T-helper 2 cell treated with Interferon-gamma antibody and Interleukin-4, amounts not matched to agents 5 μg/mL and 100 μg/mL, for 36 hours (primary cell): ENCODE measurements at regions not wholly inside any gene's neighbourhood (a gene's known extent, or its start where the extent isn't known, plus 50 kb on each side); places are given as distances from the start of the nearest gene placed in this dataset.
"Not testable (repeated sequence)": the region's sequence is repeated elsewhere in the genome, so short reads cannot be mapped to it uniquely, and the experiment has no call there.

ENCODE experiments used
- DNase-seq: peaks from one replicate; pipeline ENCODE4 v3.0.0; 2021; ENCODE audit warnings: low spot score
- H3K27ac Mint-ChIP-seq: one replicate; pipeline ENCODE4 v1.8.0; 2021; ENCODE audit warnings: mild to moderate bottlenecking, mixed read lengths
- H3K27me3 Mint-ChIP-seq: one replicate; pipeline ENCODE4 v1.8.0; 2021; ENCODE audit warnings: low read depth, mixed read lengths
- H3K36me3 Mint-ChIP-seq: one replicate; pipeline ENCODE4 v1.8.0; 2021; ENCODE audit warnings: low read depth, mixed read lengths
- H3K4me1 Mint-ChIP-seq: one replicate; pipeline ENCODE4 v1.8.0; 2021; ENCODE audit warnings: low read depth, mixed read lengths
- H3K4me3 Mint-ChIP-seq: one replicate; pipeline ENCODE4 v1.8.0; 2022; ENCODE audit warnings: mild to moderate bottlenecking, moderate library complexity, mixed read lengths
- H3K9me3 Mint-ChIP-seq: one replicate; pipeline ENCODE4 v1.8.0; 2021; ENCODE audit warnings: mixed read lengths

DNA sequence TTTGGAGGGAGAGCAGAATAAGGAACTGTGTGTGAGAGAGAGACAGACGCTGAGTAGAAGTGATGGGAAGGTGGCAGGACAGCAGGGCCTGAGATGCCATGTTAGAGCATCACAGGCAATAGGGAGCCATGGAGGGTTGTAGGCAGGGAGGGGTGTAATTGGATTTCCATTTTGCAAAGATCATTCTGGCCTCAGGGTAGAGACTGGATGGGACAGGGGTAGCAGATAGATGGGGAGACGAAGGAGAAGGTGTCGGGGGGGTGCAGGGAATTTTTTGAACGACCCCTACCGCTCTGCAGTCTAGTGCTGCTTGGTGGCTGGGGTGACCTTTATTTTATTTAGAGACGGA, 106.4 kb downstream of the CRLF3 start:
- not testable (repeated sequence) for H3K4me1 Mint-ChIP-seq, H3K4me3 Mint-ChIP-seq, DNase-seq, H3K27me3 Mint-ChIP-seq, H3K27ac Mint-ChIP-seq, H3K9me3 Mint-ChIP-seq, H3K36me3 Mint-ChIP-seq

DNA sequence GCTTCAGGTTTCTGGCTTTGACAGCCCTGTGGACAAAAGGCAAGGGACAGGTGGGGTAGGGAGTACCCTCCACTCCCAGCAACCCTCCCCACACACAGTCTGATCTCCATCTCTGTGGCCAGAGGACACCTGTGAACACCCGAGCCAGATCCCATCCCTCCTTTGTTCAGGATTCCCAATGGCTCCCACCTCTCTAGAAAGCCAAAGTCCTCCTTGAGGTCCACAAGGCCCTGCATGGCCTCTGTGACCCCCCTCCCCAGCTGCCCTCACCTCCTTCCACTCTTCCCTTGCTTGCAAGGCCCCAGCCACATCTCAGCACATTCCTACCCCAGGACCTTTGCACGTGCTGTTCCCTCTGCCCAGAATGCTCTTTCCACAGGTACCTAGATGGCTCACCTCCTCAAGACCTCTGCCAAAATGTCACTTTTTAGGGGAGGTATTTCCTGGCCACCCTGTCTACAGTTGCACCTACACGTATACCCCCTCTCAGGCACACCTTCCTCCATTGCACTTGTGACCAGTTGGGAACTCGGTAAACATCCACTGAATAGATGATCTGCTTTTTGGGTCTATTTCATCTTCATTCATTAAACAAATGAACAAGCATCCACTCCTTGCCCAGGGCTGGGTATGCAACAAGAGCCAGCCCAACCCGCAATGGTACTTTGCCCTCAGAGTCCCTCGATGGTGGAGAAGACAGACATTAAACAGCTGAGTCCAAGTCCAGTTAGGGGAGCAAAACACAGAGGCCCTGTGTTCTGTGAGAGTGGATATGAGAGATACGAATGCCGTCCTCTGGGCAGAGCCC, 107.0 kb downstream of the CRLF3 start:
- H3K27ac Mint-ChIP-seq: no peak overlapping the region
- no peak overlapping the region for H3K4me3 Mint-ChIP-seq
- H3K27me3 Mint-ChIP-seq: peaks cover 3% of the 10 kb centered on the region
- H3K9me3 Mint-ChIP-seq: no peaks in the 10 kb centered on the region
- DNase-seq: no peak
- peaks cover 6% of the 10 kb centered on the region for H3K4me1 Mint-ChIP-seq
- H3K36me3 Mint-ChIP-seq: no peaks in the 10 kb centered on the region

DNA sequence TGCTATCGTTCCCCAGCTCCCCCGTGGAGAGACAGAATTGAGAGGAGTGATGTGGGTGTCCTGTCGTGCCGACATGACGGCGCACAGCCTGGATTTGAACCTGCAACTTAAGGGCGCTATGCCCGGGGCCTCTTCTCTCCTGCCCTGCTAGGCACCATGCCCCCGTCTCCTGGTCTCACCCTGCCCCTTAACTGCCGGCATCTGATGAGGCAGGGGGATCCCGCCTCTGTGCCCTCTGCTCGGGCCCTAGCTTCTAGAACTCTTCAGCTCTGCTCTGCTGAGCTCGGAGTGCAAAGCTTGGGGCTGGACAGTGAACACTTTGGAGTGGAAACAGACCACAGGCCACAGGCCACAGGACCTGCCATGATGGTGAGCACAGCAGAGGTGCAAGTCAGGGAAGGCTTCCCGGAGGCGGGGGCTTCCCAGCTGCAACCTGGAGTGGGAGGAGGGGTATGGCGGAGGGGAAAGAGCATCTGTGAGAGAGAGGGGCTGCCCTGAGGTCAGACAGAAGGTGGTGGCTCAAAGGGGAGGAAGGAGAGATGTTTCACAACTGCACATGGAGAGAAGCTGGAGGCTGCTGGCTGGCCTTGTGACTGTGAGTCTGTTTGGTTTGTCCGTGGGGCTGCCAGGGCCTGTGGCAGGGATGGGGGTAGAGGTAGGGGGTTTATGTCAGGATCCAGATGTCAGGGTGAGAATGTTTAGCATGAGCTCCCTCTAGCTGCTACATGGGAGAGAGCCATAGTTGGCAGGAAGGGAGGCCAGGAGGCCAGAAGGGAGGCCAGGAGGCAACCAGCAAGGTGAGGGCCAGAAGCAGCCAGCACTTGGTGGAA, 107.8 kb downstream of the CRLF3 start:
- Mint-ChIP-seq H3K36me3 (no peaks in the 10 kb centered on the region), H3K9me3 (no peaks in the 10 kb centered on the region), H3K27ac (no peak overlapping the region), H3K27me3 (peaks cover 5% of the 10 kb centered on the region), H3K4me3 (no peak overlapping the region), H3K4me1 (peaks cover 6% of the 10 kb centered on the region)
- DNase-seq: no peak

DNA sequence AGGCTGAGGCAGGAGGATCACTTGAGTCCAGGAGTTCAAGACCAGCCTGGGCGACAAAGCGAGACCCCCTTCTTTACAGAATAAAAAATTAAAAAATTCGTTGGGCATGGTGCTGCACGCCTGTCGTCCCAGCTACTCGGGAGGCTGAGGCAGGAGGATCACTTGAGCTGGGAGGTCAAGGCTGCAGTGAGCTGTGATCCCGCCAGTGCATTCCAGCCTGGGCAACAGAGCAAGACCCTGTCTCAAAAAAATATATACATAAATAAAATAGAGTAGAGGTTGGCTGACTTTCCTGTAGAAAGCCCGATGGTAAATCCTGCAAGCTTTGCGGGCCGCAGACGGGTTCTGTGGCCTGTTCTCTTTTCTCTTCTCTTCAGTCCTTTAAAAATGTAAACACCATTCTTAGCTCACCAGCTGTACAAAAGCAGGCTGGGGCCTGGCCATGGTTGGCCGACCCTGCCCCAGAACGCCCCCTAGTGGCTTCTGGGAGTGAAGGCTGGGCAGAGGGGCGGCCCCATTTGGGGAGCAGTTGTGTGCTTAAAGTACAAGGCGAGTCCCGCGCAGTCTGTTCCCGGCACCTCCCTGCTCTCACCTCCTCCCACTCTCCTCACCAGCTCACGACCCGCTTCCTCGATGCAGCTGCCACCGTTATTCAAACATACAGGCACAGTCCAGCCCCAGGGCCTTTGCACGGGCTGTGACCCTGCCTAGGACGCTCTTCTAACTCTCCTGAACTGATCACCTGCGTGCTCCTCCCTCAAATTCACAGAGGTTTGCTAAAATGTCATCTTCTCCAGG, 109.5 kb downstream of the CRLF3 start:
- not testable (repeated sequence) for H3K9me3 Mint-ChIP-seq, H3K4me3 Mint-ChIP-seq, H3K36me3 Mint-ChIP-seq, H3K27ac Mint-ChIP-seq
- H3K27me3 Mint-ChIP-seq: peaks cover 21% of the 10 kb centered on the region
- H3K4me1 Mint-ChIP-seq: peaks cover 11% of the 10 kb centered on the region
- DNase-seq: peak; percentile 43

DNA sequence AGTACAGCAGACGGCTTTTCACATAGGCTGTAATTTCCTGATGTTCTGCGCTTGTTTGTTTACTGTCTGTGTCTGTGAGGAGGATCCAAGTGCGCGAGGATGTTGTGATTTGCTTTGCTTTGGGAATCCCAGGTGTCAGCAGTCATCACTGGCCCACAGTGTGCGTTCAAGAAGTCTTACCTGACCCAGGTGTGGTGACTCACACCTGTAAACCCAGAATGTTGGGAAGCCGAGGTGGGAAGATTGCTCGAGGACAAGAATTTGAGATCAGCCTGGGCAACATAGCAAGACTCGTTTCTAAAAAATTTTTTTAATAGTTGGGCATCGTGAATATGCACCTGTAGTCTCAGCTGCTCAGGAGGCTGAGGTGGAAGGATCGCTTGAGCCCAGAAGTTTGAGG, 110.7 kb downstream of the CRLF3 start:
- not testable (repeated sequence) for H3K4me1 Mint-ChIP-seq, H3K27ac Mint-ChIP-seq, H3K36me3 Mint-ChIP-seq, H3K9me3 Mint-ChIP-seq, H3K4me3 Mint-ChIP-seq, DNase-seq
- H3K27me3 Mint-ChIP-seq: peaks cover 22% of the 10 kb centered on the region

DNA sequence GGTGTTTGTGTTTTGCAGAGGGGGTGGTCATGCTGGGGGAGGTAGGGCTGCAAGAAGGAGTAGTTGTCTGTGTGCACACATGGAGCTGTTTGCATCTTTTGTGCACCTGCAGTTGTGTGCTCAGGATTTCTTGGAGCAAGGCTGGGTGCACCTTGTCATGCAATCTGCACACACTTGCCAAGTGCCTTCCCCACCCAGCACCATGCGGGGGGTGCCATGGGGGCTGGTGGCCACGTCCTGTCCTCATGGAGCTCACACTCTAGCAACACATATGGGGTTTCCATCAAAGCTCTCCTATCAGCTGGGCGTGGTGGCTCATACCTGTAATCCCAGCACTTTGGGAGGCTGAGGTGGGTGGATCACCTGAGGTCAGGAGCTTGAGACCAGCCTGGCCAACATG, 111.6 kb downstream of the CRLF3 start:
- H3K9me3 Mint-ChIP-seq, H3K27ac Mint-ChIP-seq, H3K36me3 Mint-ChIP-seq, DNase-seq, H3K4me3 Mint-ChIP-seq: not testable (repeated sequence)
- H3K4me1 Mint-ChIP-seq: peaks cover 14% of the 10 kb centered on the region
- peaks cover 30% of the 10 kb centered on the region for H3K27me3 Mint-ChIP-seq

DNA sequence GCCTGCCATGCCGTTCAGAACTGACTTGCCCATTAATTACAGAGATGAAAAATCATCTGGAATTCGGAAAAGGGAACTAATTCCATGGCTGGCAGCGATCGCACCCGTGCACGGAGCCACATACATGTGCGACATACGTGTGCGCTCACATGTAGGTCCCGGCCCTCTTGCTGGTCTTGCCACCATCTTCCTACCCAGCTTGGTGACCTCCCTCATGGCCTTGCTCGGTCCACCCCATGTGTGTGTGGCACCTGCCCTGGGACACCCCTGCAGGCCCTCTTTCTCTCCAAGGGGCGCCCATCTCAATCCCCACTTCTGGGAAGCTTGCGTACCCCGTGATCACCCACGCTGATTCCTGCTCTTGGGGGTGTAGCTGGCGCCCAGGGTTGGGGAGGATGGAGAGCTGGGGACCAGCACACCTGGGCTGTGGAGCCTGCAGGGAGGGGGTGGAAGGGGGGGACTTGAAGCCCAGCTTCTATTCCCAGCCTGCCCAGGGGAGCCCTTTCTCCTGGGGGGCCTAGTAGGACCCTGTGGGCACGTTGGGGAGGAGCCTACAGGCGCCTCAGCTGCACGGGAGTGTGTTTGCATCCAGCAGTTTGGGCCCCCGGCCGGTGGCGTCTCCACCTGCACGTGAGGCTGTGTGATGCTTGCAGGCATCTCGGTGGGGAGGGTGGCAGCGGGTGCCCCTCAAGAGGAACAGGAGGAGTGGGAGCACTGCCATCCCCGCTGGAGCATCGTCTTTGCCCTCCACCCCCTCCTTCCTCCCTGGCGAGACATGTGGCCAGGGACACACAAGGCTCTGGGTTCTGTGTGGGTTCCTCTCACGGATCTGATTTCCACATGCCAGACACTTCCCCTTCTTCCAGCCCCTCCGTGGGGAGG, 112.6 kb downstream of the CRLF3 start:
- Mint-ChIP-seq H3K4me1 (peaks cover 16% of the 10 kb centered on the region), H3K27me3 (peaks cover 40% of the 10 kb centered on the region), H3K4me3 (peak overlapping the region; percentile 80)
- not testable (repeated sequence) for H3K27ac Mint-ChIP-seq, DNase-seq, H3K9me3 Mint-ChIP-seq, H3K36me3 Mint-ChIP-seq

DNA sequence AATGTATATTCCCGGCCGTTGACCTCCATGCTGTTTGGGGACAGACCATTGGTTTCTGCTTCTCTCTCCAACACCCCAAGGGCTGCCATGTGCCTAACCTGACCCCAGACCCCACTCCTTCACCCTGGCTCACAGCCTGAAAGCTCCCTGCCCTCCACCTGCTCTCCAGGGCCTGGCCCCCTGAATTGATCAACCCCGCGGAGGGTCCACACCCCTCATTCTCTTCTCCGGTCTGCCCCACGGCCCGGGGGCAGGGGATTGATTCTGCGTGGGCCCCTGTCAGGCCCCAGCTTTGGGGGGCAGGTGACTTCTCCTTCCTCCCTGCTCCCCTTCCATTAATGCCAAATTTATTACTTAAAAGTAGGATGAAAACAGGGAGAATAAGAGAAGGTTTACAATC, 113.3 kb downstream of the CRLF3 start:
- not testable (repeated sequence) for DNase-seq, H3K27ac Mint-ChIP-seq, H3K36me3 Mint-ChIP-seq, H3K9me3 Mint-ChIP-seq
- Mint-ChIP-seq H3K4me3 (peak overlapping the region; percentile 80), H3K27me3 (peaks cover 47% of the 10 kb centered on the region), H3K4me1 (peaks cover 20% of the 10 kb centered on the region)

DNA sequence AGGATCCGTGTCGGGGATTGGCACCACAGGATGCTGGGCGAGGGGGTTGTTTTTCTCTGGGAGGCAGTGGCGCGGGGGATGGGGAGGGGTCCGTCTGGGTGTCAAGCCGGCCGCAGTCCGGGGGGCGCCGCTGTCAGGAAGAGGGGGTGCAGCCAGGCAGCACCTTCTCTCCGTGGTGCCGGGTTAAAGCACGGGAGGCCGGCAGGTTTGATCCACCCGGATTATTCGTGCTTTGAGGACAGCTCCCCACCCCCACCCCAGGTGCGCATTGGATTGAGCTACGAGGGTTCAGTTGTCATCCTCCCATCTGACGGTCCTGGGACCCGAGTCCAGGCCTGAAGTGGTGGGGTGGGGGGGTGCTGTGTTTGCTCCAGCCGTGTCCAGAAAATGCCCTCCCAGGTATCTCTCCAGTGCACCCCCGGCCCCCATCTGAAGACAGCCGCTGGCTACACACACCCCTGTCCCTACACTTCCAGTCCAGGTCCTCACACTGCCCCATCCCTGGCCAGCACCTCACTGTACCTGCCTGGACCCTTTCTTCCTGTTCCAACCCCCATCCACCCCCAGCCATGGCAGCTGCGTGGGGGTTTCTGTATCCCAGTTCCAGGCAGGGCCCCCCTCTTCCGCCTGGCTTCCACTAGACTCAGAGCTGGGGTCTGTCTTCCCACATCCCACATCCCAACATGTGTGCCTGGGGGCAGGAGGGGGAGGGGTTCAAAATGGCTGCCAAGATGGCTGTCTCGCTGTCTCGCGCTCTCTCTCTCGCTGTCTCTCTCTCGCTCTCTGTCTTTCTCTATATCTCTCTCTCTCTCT, 114.0 kb downstream of the CRLF3 start:
- not testable (repeated sequence) for H3K27ac Mint-ChIP-seq, H3K36me3 Mint-ChIP-seq, DNase-seq, H3K9me3 Mint-ChIP-seq
- H3K4me1 Mint-ChIP-seq: peaks cover 20% of the 10 kb centered on the region
- peak overlapping the region; percentile 80 for H3K4me3 Mint-ChIP-seq
- peaks cover 53% of the 10 kb centered on the region for H3K27me3 Mint-ChIP-seq

DNA sequence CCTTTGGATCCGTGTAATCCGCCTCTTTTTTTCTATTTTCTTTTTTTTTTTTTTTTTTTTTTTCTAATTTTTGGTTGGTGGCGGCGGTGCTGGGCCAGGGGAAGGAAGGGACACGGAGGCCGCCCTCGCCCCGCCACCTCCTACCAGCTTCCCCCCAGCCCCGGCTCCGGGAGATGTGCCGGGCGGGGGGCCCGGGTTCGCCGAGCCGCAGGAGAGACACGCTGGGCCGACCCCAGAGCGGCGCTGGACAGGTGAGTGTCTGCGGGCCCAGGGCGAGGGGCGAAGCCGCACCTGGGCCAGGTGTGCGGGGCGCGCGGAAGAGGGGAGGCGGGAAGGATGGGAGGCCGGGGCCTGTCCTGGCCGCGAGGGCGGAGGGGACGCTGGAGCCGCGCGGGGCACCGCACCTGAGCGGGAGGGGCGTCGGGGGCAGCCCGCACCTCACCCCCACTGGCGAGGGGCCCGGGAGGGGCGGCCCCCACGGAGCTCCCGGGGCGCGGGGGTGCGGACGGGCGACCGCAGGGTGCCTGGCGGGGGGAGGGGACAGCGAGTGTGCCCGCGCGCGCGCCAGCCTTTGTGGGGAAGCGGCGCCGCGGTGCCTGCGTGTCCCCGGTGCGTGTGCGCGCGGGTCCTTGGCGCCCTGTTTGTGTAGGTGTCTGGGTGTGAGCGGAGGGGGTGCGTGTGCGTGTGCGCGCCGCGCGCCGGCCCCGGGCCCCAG, 114.8 kb downstream of the CRLF3 start:
- not testable (repeated sequence) for H3K27ac Mint-ChIP-seq, H3K36me3 Mint-ChIP-seq, H3K9me3 Mint-ChIP-seq
- H3K27me3 Mint-ChIP-seq: peaks cover 59% of the 10 kb centered on the region
- peaks cover 20% of the 10 kb centered on the region for H3K4me1 Mint-ChIP-seq
- DNase-seq: peak; percentile 13
- peak overlapping the region; percentile 80 for H3K4me3 Mint-ChIP-seq

DNA sequence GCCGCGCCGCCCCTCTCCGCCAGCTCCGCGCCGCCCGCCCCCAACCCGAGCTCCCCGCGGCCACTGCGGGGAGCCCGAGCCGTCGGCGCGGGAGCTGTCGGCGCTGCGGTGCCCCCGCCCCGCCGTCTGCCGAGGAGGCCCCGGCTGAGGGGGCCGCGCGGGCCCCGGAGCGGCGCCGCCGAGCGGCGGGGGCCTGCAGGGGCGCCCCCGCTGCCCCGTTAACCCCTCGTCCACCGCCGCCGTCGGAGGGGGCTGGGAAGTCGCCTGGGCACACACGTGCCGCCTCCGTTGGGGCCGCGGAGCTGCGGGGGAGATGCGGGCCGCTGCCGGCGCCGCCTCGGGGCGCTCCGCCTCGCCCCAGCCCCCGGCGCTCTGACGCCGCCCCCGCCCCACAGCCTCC, 115.4 kb downstream of the CRLF3 start:
- not testable (repeated sequence) for H3K9me3 Mint-ChIP-seq, DNase-seq, H3K27ac Mint-ChIP-seq, H3K4me3 Mint-ChIP-seq, H3K36me3 Mint-ChIP-seq
- Mint-ChIP-seq H3K4me1 (peaks cover 20% of the 10 kb centered on the region), H3K27me3 (peaks cover 63% of the 10 kb centered on the region)
